HepG2 (cell line): ENCODE measurements at regions not wholly inside any gene's neighbourhood (a gene's known extent, or its start where the extent isn't known, plus 50 kb on each side); places are given as distances from the start of the nearest gene placed in this dataset.

Experiments
- ATAC-seq: fragments of 200-7000 bp; cut with Tn5 transposase; 3 replicates; pipeline ENCODE4 v1.9.1; 2020; ENCODE audit warnings: mild to moderate bottlenecking, moderate library complexity
- BruUV-seq: library from RNA; stranded (reverse); fragments of 400-500 nt; replicated peaks from 2 replicates; lab custom pipeline; 2021; lab: Mats Ljungman, UMichigan
- CTCF ChIA-PET: fragments of 300-600 bp; formaldehyde crosslinking; extraction: SDS; loops from one replicate; lab custom pipeline; 2021; ENCODE audit warnings: low total read pairs, inconsistent platforms, low intra/inter-chr PET ratio; lab: Yijun Ruan, JAX
- POLR2A ChIA-PET: fragments of 350-600 bp; sonication (Branson Sonifier 250); formaldehyde crosslinking; loops from one replicate; lab custom pipeline; 2020; ENCODE audit warnings: antibody characterized with exemption, inconsistent platforms; lab: Yijun Ruan, JAX
- DNase-seq: peaks from one replicate; pipeline ENCODE4 v3.0.0-alpha.2; 2015; ENCODE audit warnings: low spot score
- FAIRE-seq: peaks from 3 replicates; lab custom pipeline; 2011; peaks lifted over from hg19 to GRCh38; lab: Jason Lieb, UNC
- H2AFZ ChIP-seq: one replicate; pipeline ENCODE4 v1.6.1; 2011; ENCODE audit warnings: low read length, inconsistent platforms
- H3K27ac ChIP-seq: fragments of 300-600 bp; 3 replicates; pipeline ENCODE4 v1.8.0; 2011; ENCODE audit warnings: mixed run types, mild to moderate bottlenecking, mixed read lengths, low read length, inconsistent platforms; ENCODE audit not compliant: insufficient read depth; ENCODE audit errors: extremely low read length
- H3K27me3 ChIP-seq, 2 experiments: fragments of 200-600 bp in 1 of 2; 2 replicates in 1 of 2; 3 replicates in 1 of 2; pipeline versions ENCODE4 v1.6.0 to v1.8.0; 2011; ENCODE audit warnings: low read length in 2 of 2, mild to moderate bottlenecking in 2 of 2, moderate library complexity in 2 of 2, inconsistent platforms in 1 of 2; ENCODE audit not compliant: insufficient read depth in 2 of 2, control insufficient read depth in 1 of 2
- H3K36me3 ChIP-seq, 2 experiments: fragments of 200-600 bp in 1 of 2; replicated peaks in 1 of 2; 2 replicates in 1 of 2; 3 replicates in 1 of 2; pipeline versions ENCODE4 v1.5.1 to v1.8.0; 2011; ENCODE audit warnings: low read length in 2 of 2, inconsistent platforms in 1 of 2; ENCODE audit not compliant: insufficient read depth in 2 of 2, control insufficient read depth in 1 of 2
- H3K4me1 ChIP-seq: 2 replicates; pipeline ENCODE4 v1.5.1; 2012; ENCODE audit warnings: low read length, inconsistent platforms; ENCODE audit not compliant: insufficient read depth
- H3K4me2 ChIP-seq: 2 replicates; pipeline ENCODE4 v1.6.0; 2011; ENCODE audit warnings: low read depth, low read length, inconsistent platforms
- H3K4me3 ChIP-seq, 3 experiments: fragments of 200-600 bp in 1 of 3; sonication (generic), shearing (Covaris generic) in 1 of 3; replicated peaks in 1 of 3; 2 replicates each; pipeline ENCODE4 v1.5.1; 2011 to 2016; ENCODE audit warnings: low read length in 3 of 3, inconsistent platforms in 2 of 3, low read depth in 2 of 3, mild to moderate bottlenecking in 2 of 3, control low read depth in 1 of 3, mixed read lengths in 1 of 3; ENCODE audit not compliant: insufficient read depth in 1 of 3
- H3K79me2 ChIP-seq: one replicate; pipeline ENCODE4 v1.6.1; 2011; ENCODE audit warnings: low read length, inconsistent platforms; ENCODE audit not compliant: insufficient read depth
- H3K9ac ChIP-seq: 2 replicates; pipeline ENCODE4 v1.6.0; 2011; ENCODE audit warnings: mild to moderate bottlenecking, low read depth, low read length, inconsistent platforms; ENCODE audit not compliant: insufficient read depth
- H3K9me3 ChIP-seq: 2 replicates; pipeline ENCODE4 v1.5.1; 2012; ENCODE audit warnings: mild to moderate bottlenecking, low read length
- H4K20me1 ChIP-seq: 2 replicates; pipeline ENCODE4 v1.6.0; 2011; ENCODE audit warnings: inconsistent platforms, mild to moderate bottlenecking, low read length, moderate library complexity; ENCODE audit not compliant: insufficient read depth
- NCOA1 ChIP-seq: sonication (generic); formaldehyde crosslinking; IDR thresholded peaks from 2 replicates; pipeline ENCODE4 v1.9.0; 2021; ENCODE audit warnings: missing genetic modification reagents
- PHF8 ChIP-seq: sonication (generic); formaldehyde crosslinking; IDR thresholded peaks from 2 replicates; pipeline ENCODE4 v1.5.0; 2020; ENCODE audit warnings: missing genetic modification reagents
- RFX3 ChIP-seq: IDR thresholded peaks from 2 replicates; pipeline ENCODE4 v1.6.1; 2016; ENCODE audit warnings: missing biosample characterization, missing genetic modification reagents
- SALL1 ChIP-seq: sonication (generic); formaldehyde crosslinking; IDR thresholded peaks from 2 replicates; pipeline ENCODE4 v1.8.0; 2022; ENCODE audit warnings: mild to moderate bottlenecking, missing genetic modification reagents
- SETDB1 ChIP-seq: sonication (generic); formaldehyde crosslinking; IDR thresholded peaks from 2 replicates; pipeline ENCODE4 v1.5.1; 2020; ENCODE audit warnings: missing genetic modification reagents, mild to moderate bottlenecking, borderline replicate concordance
- TIGD3 ChIP-seq: sonication (generic); formaldehyde crosslinking; IDR thresholded peaks from 2 replicates; pipeline ENCODE4 v1.5.1; 2020; ENCODE audit warnings: mild to moderate bottlenecking, missing genetic modification reagents, borderline replicate concordance
- ZBTB37 ChIP-seq: sonication (generic); formaldehyde crosslinking; IDR thresholded peaks from 2 replicates; pipeline ENCODE4 v1.4.0; 2020; ENCODE audit warnings: mild to moderate bottlenecking, missing genetic modification reagents
- ZBTB46 ChIP-seq: sonication (generic); formaldehyde crosslinking; IDR thresholded peaks from 2 replicates; pipeline ENCODE4 v1.4.0; 2020; ENCODE audit warnings: mild to moderate bottlenecking, missing genetic modification reagents, borderline replicate concordance
- ZNF496 ChIP-seq: sonication (generic); formaldehyde crosslinking; IDR thresholded peaks from 2 replicates; pipeline ENCODE4 v1.8.1; 2023; ENCODE audit warnings: mild to moderate bottlenecking, moderate library complexity, missing genetic modification reagents; ENCODE audit not compliant: insufficient replicate concordance
- WGBS: methylation state at CpG from one replicate; pipeline ENCODE4 v1.1.6; 2017; ENCODE audit warnings: low lambda C conversion rate; 5-methylcytosine and 5-hydroxymethylcytosine counted together
- in situ Hi-C: cut with HindIII; loops from 2 replicates; pipeline ENCODE4 v1.10.0; 2017; ENCODE audit warnings: low pct_unique_long_range_greater_than_20kb; ENCODE audit not compliant: extremely low pct_ligation_motif_present
- intact Hi-C: fragments of 100-400 bp; cut with micrococcal nuclease; formaldehyde crosslinking; loops from one replicate; pipeline ENCODE4 v1.10.0; 2022; ENCODE audit not compliant: unreplicated experiment

- Histone ChIP-seq H3K4me3 (no peak overlapping the region), H3K4me2 (no peak overlapping the region), H3K9me3 (no peaks in the 10 kb centered on the region), H3K4me1 (no peaks in the 10 kb centered on the region), H3K9ac (no peak overlapping the region), H3K36me3 (no peaks in the 10 kb centered on the region), H2AFZ (no peak overlapping the region), H3K27me3 (no peaks in the 10 kb centered on the region), H3K79me2 (no peaks in the 10 kb centered on the region), H4K20me1 (no peaks in the 10 kb centered on the region), H3K27ac (no peak overlapping the region)
- in situ Hi-C loops (no loop called here), intact Hi-C loops (no loop called here)
- DNase-seq (no peak), ATAC-seq (no peak), FAIRE-seq (no peak)
- BruUV-seq, result no TSS peak
- POLR2A ChIA-PET, result no interaction called here
- CTCF ChIA-PET, result no interaction called here
- TF ChIP-seq PHF8 (CRISPR knock-in tag) (no peak), SALL1 (CRISPR knock-in tag) (no peak), ZBTB46 (CRISPR knock-in tag) (no peak), NCOA1 (no peak), TIGD3 (no peak), SETDB1 (no peak), ZBTB37 (CRISPR knock-in tag) (no peak), RFX3 (CRISPR knock-in tag) (no peak), ZNF496 (CRISPR knock-in tag) (no peak)
- WGBS, result 0% methylated on average over 1 of the region's 1 CpG
These were observed 1113.9 kb upstream of the B3GALT2 start for GRCh38 chr1:194300340-194300739.
